GM21529 (cell line): ENCODE measurements at regions not wholly inside any gene's neighbourhood (a gene's known extent, or its start where the extent isn't known, plus 50 kb on each side); places are given as distances from the start of the nearest gene placed in this dataset.

Experiments used
- ATAC-seq: cut with Tn5 transposase; IDR thresholded peaks from one replicate; pipeline ENCODE4 v1.9.1; 2021; ENCODE audit not compliant: unreplicated experiment

DNA sequence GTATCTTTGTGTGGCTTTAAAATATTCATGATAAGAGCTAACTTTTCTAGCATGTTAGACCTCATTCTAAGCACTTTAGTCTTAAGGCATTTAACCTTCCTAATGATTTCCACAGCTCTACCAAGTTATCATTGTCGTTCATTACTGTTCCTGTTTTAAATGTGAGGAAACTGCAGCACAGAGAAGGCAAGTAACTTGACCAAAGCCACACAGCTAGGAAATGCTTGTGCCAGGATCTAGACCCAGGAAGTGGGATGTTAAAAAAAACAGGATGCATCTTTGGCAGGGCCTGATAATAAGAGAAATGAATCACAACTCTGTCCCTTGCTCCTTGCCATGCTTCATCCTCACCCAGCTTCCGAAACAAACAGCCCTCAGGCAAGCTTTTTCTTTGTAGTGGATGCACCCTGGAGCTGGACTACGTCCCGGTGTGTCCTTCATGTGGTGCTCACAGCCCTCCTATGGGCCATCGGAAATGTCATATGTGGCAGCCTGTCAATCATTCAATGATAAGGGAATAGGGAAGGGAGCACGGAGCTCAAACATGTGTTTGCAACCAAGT, 196.9 kb upstream of the RREB1 start:
- ATAC-seq, result no peak

DNA sequence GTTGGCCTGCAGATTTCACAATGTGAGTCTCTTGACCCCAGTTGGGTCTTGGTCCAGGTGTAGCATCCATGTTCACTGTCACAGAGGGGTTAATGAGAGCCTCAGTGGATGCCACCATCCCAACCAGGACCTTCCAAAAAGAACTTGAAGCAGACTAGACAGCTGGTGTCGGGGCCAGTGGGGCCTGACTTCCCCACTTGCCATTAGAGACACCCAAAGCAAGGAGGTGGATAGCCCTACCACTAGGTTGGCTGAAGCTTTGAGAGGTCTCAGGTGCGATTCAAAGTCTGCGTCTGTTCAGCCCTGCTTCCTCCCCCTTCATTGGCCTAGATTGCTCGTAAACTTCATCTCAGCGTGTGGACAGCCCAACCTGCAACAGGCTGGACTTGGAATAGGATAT, 196.4 kb upstream of the RREB1 start:
- no peak for ATAC-seq

DNA sequence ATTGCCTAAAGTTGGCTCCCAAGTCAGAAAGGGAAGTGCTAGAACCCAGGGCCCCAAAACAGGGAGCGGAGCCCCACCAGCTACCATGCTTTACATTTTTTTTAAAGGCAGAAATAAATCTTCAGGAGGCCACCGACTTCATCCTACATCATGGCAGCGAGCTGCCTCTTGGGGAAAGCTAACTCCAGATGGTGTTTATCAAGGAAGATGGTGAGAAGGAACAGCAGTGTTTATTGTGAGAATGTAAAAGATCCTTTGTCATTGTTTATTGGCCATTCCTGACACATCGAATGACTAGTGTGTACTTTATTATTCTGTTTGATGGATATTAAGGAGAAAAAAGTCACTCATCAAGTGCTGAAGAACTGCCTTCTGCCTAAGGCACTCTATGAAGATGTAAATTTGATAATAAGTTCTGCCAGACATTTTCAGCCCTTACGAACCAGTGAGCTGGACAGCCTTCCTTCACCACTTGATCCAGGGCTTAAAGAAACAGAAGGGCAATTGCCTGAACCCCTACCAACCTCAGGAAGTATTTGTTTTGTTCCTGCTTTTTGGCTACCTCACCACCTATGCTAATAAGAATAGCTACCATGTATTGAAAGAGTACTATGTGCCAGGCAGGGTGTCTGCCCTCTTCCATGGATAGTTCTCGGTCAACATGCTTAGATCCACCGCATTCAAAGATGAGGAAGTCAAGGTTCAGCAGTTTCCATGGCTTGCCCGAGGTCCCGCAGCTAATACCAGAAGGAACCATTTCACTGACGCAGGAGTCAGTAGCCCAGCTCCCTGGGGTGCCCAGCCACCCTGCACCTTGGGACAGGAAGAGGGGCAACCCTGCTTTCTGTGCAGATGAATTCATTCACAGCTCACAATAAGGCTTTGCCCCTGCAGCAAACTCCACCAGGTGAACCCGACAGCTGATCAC, 194.7 kb upstream of the RREB1 start:
- no peak for ATAC-seq

DNA sequence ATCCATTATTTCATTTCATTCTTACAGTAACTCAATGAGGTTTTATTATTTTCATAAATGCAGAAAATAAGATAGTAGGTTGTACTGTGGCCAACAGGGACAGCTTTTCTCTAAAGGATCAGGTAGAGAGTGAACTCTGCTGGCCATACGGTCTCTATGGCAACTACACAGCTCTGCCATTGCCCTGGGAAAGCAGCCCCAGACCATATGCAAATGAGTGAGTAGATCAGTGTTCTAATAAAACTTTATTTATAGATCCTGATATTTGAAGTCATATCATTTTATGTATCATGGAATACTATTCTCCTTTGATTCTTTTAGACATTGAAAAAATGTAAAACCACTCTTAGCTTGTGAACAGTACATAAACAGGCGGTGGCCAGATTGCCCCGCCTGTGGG, 192.5 kb upstream of the RREB1 start:
- ATAC-seq, result no peak

DNA sequence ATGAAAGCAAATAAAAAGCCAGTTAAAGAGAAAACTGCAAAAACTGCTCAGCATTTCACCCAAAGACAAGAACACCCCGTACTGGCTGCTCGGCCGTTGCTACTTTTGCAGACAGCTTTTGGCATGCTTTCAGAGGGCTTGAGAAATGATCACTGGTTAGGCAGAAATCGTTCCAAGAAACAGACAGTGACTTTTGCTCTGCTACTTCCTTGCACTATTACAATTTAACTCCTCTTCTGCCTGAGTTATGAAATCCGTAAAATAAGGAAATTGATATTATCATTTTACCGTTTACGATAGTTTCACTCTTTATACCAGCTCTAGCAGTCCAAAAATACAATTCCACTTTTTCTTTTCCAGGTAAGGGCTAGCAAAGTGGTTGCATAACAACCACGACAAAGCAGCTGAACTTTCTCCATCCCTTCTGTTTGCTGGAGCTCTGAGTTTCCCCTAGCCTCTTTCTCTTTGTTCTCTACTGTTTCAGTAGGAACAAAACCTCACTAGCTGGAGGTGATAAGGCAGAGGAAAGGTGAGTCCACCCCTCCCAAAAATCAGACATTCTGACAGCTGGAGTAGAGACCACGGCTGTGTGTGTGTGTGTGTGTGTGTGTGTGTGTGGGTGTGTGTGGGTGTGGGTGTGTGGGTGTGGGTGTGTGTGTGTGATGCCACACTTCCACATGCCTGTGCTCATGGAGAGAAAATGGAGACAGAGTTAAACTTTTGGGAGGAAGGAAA, 191.8 kb upstream of the RREB1 start:
- ATAC-seq, result no peak

DNA sequence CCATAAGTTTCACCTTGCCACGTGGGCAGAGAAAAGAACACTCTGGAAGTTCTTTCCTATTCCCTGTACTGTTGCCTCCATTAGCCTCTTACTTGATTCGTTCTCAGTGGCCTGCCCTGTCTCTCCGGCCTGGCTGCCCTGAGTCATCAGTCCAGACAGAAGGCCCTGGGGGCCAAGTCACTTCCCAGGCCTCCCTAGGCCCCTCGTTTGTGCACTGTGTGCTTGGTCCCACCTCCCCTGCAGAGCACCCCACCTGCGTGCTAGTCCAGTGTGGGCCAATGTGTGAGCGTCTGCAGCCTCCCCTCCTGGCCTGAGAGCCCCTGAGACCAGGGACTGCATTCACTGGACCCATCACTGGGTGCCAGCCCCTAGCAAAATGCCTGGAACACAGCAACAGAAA, 191.2 kb upstream of the RREB1 start:
- no peak for ATAC-seq

DNA sequence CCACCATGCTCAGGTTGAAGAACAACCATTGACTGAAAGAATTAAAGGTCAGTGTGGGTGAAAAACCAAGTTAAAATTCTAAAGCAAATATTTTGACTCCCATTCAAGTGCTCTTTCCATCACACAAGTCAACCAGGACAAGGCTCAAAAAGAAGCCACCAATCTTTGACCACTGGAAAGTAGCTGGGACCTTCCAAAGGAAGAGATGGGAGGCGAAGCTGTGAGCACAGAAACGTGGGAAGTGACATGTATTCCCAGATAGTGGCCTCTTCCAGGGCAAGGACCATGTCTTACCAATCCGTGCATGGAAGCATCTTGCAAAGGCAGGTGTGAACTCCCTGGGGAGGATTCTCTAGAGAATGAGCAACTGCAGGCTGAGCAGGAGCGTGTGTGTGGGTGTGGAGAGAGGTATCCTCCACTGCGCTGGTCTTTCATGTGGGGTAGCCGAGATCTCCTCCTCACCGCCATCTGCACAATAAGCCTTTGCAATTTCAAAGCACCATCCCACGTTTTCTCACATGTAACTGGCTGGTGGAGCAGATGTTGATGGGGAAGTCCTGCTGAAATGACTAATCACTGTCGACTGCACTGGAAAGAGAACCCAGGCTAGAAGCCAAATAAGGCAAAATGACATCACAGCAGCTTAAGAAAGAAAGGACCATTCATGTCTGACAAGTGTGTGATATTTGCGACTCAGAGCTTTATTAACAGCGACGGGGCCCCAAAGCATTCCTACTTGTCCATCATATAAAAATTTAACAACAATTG, 189.4 kb upstream of the RREB1 start:
- ATAC-seq, result peak; percentile 94

DNA sequence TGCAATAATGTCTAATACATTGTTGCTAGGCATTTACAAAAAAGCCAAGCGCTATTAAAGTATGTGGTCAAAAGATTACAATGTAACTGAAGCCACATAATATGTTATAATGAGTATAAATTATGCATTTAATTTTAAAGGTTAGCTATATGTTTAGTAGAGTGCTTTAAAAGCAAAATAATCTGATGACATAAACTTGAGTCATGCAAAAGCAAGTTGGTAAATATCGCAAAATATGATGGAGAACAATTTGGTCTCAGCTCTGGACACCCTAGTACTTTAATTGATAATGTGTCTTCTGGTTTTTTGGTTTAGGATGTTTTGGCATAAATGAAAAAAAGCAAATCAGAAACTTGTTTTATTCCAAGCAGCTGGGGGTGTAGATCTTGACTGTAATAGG, 188.6 kb upstream of the RREB1 start:
- no peak for ATAC-seq

DNA sequence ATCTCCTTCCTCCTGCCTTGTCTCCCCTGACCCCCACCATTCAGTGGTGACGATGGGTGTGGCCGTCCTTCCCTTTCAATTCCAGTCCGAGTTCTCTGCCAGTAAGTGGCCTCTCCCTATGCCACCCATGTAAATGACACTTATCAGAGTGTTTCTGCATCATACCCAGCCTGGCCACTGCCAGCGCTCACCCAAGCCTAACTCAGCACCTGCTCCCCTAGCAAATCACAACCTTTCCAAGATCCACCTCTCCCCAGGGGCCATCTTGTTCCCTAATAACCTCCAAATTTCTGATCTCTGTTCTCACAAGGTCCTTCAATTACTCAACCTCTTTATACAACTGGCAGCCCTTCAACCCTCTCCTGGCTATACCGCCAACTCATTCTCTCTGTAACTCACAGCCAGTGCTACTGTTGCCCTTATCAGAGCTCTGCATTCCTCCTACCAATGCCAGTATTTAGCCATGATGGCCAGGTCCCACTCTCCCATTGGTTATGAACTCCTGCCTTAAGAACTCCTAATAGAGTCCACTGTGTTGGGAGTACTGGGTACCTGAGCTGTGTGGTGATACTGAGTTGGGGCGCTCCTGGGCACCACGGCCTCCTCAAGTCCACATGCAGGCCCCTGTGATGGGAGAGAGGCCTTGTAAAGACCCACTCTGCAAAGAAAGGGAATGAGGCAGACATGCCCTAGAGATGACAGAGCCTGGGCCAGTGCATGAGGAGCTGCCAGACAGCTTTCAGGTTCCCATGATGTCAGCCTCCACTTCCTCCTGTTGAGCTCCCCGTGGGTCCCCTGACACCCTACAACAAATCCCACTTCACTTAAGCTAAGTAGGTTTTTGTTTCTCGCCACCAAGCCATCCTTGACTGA, 187.4 kb upstream of the RREB1 start:
- ATAC-seq, result no peak

DNA sequence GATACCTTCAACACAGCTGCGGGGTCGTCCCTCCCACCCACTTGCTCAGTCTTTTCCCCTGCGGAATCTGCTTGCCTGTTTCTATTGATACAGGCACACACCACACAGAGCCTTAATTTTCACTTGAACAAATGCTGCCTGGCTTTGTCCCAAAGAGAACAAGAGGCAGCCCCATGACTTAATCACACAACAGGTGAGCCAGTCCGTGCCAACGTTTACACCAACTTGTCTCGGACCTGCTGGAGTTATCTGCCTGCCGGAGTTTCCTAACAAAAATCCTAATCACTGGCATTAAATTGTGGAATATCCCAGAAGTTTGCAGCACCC, 186.8 kb upstream of the RREB1 start:
- no peak for ATAC-seq

DNA sequence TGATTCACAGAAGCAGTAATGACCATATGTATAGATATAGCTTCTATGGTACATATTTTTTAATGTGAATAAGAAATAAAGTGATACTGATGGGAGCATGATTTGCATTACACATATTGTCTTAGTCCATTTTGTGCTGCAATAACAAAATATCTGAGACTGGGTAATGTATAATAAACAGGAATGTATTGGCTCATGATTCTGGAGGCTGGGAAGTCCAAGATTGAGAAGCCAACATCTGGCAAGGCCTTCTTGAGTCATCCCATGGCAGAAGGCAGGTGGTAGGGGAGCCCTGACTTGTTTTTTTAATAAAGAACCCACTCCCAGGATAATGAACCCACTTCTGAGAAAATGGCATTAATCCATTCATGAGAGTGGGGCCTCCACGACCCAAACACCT, 185.6 kb upstream of the RREB1 start:
- no peak for ATAC-seq

DNA sequence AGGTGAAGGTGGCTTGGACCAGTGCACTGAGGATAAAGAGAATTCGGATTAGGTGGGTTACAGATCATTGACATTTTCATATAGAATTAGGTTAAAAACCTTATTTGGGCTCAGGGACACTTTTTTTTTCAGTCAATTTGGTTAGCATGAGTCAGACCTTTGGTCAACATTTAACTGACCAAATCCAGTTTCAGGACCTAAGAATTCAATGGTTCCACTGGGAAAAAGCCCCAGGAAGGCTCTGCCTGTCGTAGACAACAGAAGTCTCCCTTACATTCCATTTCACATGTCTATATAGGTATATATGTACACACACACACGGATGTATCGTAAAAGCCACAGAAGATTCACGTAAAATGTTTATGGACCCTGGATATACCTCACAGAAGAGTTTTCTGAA, 184.2 kb upstream of the RREB1 start:
- ATAC-seq, result no peak

DNA sequence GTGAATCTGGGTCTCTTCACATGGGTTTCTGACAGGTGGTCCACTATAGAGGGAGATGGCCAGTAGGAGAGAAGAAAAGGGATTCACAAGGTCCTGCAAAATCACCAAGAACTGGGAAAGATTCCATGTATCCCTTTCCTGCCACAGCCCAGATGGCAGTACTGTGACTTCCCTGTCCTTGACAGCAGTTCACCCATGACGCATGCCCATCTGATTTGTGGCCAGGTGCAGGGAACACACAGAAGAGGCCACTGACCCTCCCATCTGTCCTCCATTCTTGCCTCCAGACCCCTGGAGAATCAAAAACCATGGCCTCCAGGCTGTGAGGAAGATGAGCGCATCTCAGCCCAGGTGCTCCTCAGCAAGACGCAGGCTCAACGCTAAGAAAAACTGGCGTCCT, 183.1 kb upstream of the RREB1 start:
- ATAC-seq, result no peak

DNA sequence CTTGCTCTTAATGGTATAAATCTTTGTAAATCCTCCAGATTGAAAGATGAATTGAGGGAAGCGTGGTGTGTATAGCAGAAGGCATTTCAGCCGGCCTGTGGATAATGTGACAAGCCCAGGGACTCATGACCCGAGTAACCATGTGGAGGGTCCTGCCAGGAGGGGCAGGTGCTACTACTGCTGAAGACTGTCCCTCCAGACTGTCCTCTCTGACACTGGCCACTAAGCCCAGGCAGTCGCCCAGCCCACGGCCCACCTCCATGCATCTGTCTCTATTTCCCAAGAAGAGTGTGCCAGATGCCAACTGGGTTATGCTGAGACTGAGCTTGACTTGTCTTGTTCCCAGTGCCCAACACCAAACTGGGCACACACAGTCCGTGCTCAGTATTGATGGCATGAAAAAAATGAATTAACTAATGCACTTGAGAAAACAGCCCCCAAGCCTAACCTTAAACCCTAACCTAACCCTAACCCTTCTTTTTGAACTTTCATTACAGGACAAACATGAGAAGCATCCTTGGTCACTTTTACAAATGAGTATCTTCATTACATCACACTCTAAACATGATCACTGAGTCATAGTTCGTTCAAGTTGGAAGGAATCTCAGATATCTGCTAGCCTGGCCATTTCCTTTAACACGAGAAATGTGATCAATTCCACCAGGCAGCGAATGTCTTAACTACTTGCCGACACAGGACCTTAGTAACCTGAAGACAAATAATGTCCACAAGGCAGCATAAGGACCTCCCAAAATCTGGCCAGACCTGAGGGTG, 182.2 kb upstream of the RREB1 start:
- ATAC-seq, result no peak

DNA sequence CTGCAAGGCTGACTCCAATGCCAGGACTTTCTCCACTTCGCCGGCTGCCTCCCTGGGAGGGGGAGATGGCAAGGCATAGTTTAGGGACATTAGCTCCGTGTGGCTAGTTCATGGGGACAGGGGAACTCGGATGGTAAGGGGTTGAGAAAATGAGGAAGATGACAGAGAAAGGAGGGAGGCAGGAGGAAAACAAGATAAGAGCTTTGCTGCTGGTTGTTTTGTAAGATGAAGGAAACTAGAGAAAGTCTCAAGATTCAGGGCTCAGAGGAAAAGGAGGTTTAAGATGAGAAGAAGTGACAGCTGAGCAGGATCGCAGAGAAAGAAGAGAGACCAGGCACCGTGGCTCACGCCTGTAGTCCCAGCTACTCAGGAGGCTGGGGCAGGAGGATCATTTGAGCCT, 180.9 kb upstream of the RREB1 start:
- ATAC-seq, result no peak

DNA sequence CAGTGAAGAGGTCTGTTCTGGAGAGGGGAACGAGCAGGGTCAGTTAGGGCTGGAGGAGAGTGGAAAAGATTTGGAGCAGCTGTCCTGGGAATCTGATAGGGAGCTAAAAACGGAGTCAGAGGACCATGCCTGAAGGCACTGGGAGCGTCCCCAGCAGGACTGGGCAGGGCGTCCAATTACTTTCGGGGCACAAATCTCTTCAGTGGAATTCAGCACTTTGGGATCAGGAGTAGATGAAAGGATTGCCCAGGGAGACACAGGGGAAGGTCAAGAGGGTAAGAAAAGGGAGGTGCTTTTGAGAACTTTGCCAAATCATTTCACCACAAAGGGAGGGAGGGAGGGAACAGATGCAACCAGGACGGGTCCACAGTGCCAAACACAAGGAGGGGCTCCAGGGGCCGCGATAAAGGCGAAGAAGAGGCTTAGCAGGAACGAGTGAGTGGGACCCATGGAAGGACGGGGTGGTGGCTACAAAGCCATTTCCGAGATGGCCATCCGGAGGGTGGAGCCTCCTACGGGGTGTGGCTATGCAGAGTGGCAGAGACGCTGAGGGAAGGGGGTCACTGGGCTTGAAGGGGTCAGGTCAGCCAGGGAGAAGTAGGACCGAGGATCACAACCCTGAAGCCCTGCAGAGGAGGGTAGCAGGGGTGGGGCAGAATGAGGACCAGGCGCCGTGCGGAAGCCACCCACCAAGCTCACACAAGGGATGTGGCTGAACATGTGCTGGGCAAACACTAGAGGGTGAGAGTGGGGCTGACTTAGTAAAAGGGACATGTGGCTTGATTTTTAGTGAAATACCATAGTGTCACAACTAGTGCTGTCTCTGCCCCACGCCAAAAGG, 180.0 kb upstream of the RREB1 start:
- ATAC-seq, result no peak

DNA sequence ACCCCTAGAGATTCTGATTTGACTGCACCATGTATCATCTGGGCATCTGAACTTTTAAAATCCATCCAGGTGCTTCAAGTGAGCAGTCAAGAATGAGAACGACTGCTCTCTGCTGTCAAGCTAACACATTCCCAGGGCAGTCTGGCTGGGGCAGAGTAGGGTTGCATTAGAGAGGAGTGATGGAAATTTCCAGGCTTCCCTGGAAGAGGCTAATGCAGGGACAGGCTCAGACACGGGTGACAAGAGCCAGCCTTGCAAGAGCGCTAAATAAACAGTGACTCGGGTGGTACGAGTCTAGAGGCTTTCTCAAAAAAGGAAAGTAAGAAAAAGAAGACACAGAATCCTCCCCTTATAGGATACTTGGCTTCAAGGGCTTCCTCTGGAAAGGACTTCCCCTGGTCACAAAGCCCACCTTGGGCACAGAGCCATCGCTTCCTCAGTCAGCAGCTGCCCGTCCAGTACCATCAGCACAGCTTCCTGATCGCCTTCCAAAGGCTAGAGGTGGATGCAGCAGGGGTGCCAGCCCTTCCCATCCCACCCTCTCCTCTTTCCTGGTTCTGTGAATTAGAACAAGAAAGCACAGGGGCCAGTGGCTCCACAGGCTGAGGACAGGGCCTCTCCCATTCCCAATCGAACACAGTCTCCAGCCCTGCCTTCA, 177.4 kb upstream of the RREB1 start:
- no peak for ATAC-seq
